DOHH2 (cell line): ENCODE measurements at regions not wholly inside any gene's neighbourhood (a gene's known extent, or its start where the extent isn't known, plus 50 kb on each side); places are given as distances from the start of the nearest gene placed in this dataset.

ENCODE experiments used
- CTCF ChIP-seq: fragments of 200-600 bp; sonication (generic); IDR thresholded peaks from one replicate; pipeline ENCODE4 v1.5.1; 2014; ENCODE audit warnings: antibody characterized with exemption, mild to moderate bottlenecking, low read depth, low read length; ENCODE audit not compliant: poor library complexity, severe bottlenecking
- EZH2phosphoT487 ChIP-seq: fragments of 200-600 bp; sonication (generic); IDR thresholded peaks from 2 replicates; pipeline ENCODE4 v1.6.1; 2017; ENCODE audit warnings: borderline replicate concordance, mild to moderate bottlenecking, antibody characterized with exemption, low read length, moderate library complexity, mixed read lengths

GRCh38 chr5:130287438-130287837 lies 383.2 kb downstream of the CHSY3 start:
- no peak for TF ChIP-seq CTCF
- no peak for TF ChIP-seq EZH2phosphoT487
